ENCODE measurements at regions not wholly inside any gene's neighbourhood (a gene's known extent, or its start where the extent isn't known, plus 50 kb on each side); places are given as distances from the start of the nearest gene placed in this dataset.
"Not testable (repeated sequence)": the region's sequence is repeated elsewhere in the genome, so short reads cannot be mapped to it uniquely, and the experiment has no call there.

GRCh38 chr2:95654897-95655296 lies 63.1 kb downstream of the TRIM43 start:
- not testable (repeated sequence) for DNase-seq (ENCODE audit: low read depth in 2 of 2)

GRCh38 chr2:95656553-95656952 lies 64.8 kb downstream of the TRIM43 start:
- DNase-seq (ENCODE audit: low read depth in 2 of 2): not testable (repeated sequence)

- not testable (repeated sequence) for DNase-seq (ENCODE audit: low read depth in 2 of 2)
These were observed 66.1 kb downstream of the TRIM43 start for GRCh38 chr2:95657937-95658336.

- DNase-seq (ENCODE audit: low read depth in 2 of 2): not testable (repeated sequence)
These were observed 69.2 kb downstream of the TRIM43 start for GRCh38 chr2:95660766-95661562.

GRCh38 chr2:95663471-95664441 lies 72.0 kb downstream of the TRIM43 start:
- DNase-seq (ENCODE audit: low read depth in 2 of 2): not testable (repeated sequence)

- not testable (repeated sequence) for DNase-seq (ENCODE audit: low read depth in 2 of 2)
These were observed 74.8 kb downstream of the TRIM43 start for GRCh38 chr2:95666636-95667035.

- DNase-seq (ENCODE audit: low read depth in 2 of 2): no peak
These were observed 75.7 kb downstream of the TRIM43 start for GRCh38 chr2:95667480-95667879.

- DNase-seq (ENCODE audit: low read depth in 2 of 2): not testable (repeated sequence)
These were observed 77.1 kb downstream of the TRIM43 start for GRCh38 chr2:95668934-95669333.

- DNase-seq (ENCODE audit: low read depth in 2 of 2): no peak
These were observed 77.7 kb downstream of the TRIM43 start for GRCh38 chr2:95669441-95669991.

GRCh38 chr2:95670167-95670566 lies 78.4 kb downstream of the TRIM43 start:
- no peak for DNase-seq (ENCODE audit: low read depth in 2 of 2)

- no peak for DNase-seq (ENCODE audit: low read depth in 2 of 2)
These were observed 78.9 kb downstream of the TRIM43 start for GRCh38 chr2:95670686-95671085.

GRCh38 chr2:95671171-95671570 lies 79.4 kb downstream of the TRIM43 start:
- DNase-seq (ENCODE audit: low read depth in 2 of 2): not testable (repeated sequence)

- DNase-seq (ENCODE audit: low read depth in 2 of 2): not testable (repeated sequence)
These were observed 80.2 kb downstream of the TRIM43 start for GRCh38 chr2:95671992-95672391.

- not testable (repeated sequence) for DNase-seq (ENCODE audit: low read depth in 2 of 2)
These were observed 80.7 kb downstream of the TRIM43 start for GRCh38 chr2:95672500-95672899.

GRCh38 chr2:95674186-95674585 lies 82.4 kb downstream of the TRIM43 start:
- DNase-seq (ENCODE audit: low read depth in 2 of 2): no peak

- not testable (repeated sequence) for DNase-seq (ENCODE audit: low read depth in 2 of 2)
These were observed 84.8 kb downstream of the TRIM43 start for GRCh38 chr2:95676573-95676972.

- DNase-seq (ENCODE audit: low read depth in 2 of 2): no peak
These were observed 85.5 kb downstream of the TRIM43 start for GRCh38 chr2:95677346-95677745.

- not testable (repeated sequence) for DNase-seq (ENCODE audit: low read depth in 2 of 2)
These were observed 86.0 kb downstream of the TRIM43 start for GRCh38 chr2:95677833-95678232.

GRCh38 chr2:95681158-95681557 lies 89.4 kb downstream of the TRIM43 start:
- DNase-seq (ENCODE audit: low read depth in 2 of 2): not testable (repeated sequence)

- DNase-seq (ENCODE audit: low read depth in 2 of 2): not testable (repeated sequence)
These were observed 89.8 kb downstream of the TRIM43 start for GRCh38 chr2:95681589-95682081.

GRCh38 chr2:95682889-95683517 lies 91.2 kb downstream of the TRIM43 start:
- DNase-seq (ENCODE audit: low read depth in 2 of 2): not testable (repeated sequence)
